GM18517 (cell line): ENCODE measurements at regions not wholly inside any gene's neighbourhood (a gene's known extent, or its start where the extent isn't known, plus 50 kb on each side); places are given as distances from the start of the nearest gene placed in this dataset.
"Not testable (repeated sequence)": the region's sequence is repeated elsewhere in the genome, so short reads cannot be mapped to it uniquely, and the experiment has no call there.

Experiments used
- ATAC-seq: cut with Tn5 transposase; IDR thresholded peaks from one replicate; pipeline ENCODE4 v1.9.1; 2021; ENCODE audit warnings: mild to moderate bottlenecking, moderate library complexity; ENCODE audit not compliant: unreplicated experiment

DNA sequence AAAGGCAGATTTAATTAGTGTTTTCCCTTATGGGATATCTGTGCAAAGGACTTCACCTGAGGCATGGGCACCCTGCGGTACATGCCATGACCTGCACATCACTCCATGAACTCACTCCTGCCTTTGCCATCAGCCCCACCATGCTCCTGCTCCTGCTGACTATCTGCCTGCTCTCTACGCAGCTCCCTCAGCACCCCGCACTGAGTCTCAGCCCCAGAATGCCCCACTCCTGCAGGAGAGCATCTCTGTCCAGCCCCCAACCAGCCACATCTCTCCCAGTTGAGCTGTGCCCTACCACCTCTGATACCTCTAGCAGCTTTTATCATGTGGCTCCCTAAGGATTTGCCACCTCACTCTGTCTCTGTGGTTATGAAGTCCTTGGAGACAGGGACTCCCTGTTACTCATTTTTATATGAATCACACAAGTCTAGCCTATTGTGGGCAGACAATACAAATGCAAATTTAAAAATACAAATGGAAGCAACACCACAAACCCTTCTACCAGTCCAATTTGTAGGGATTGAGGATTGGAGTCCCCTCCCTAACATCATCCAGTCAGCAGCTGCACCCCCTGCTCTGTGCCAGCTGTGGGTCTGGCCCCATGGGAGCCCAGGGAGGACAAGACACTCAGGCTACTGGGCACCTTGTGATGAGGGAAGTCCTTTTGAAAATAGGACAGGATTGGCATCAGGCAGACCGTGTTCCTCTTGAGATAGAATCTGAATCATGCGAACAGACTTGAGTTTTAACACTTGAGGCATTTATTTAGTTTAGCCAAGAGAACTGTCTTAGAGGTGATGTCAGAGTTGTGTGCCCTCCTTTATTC lies 689.6 kb upstream of the HS6ST1 start:
- ATAC-seq, result no peak

DNA sequence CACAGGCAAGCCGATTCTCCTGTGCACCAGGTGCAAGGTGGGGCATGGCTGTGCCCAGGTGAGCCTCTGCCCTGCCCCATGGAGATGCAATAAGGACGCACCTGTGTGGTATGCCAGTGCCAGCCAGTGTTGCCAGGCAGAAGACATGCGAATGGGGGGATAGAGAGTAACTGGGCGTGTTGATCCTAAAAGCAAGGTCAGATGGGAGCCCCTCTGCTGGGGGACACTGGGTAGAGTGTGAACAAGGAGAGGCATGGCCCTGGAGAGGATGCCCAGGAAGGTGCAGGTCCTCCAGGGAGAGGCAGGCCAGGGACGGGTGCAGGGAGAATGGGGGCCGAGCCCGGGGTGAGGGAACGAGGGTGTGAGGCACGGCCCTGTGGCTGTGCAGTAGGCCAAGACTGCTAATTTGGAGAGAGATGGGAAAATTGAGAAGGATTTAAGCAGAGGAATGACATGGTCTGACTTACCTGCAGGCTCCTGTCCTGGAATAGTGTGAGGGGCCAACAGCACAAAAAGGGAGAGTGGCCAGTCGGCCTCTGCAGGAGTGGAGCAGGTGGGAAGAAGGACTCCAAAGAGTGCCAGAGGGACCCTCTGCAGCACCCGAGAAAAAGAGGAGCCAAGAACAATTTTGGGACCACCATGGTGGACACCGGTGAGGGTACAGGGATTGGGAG lies 690.4 kb upstream of the HS6ST1 start:
- no peak for ATAC-seq

DNA sequence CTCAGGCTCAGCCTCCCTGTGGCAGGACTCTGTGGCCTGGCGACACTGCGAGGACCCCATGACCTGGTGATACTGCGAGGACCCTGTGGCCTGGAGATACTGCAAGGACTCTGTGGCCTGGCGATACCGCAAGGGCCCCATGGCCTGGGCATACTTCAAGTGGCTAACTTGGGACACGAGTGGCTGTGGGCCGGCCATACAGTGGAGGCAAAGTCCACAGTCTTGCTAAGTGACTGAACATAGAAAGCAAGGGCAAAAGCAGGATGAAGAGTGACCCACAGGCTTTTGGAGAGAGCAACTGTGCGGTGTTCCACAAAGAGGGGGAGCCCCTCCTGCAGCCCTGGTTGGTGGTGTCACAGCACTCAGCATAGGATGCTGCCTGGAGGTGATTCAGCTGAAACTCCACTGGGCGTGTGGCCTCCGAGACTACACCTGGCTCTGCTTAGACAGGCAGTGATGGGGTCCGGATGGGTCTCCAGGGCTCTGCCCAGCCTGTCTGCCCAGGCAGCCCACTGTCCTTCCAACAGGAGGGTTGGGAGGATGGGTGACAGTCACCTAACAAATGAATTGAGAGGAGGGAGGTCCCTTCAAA lies 691.0 kb upstream of the HS6ST1 start:
- ATAC-seq, result no peak

DNA sequence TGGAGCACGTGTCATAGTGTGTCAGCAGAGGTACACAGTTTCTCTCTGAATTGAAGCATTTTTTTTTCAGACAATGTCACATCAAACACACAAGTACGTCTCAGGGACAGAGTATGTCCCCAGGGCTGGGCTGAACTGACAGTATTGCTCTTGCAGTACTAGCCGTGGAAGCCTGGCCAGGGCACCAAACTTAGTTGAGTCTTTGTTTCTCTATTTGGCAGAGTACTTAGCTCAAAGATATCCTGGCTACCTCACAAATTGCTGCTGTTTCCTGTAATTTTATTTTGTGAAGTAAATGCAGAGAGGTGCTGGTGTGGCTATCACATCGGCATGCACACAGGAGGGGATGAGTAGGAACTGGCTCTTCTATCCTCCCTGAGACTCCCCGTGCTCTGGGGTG lies 691.6 kb upstream of the HS6ST1 start:
- ATAC-seq, result no peak

DNA sequence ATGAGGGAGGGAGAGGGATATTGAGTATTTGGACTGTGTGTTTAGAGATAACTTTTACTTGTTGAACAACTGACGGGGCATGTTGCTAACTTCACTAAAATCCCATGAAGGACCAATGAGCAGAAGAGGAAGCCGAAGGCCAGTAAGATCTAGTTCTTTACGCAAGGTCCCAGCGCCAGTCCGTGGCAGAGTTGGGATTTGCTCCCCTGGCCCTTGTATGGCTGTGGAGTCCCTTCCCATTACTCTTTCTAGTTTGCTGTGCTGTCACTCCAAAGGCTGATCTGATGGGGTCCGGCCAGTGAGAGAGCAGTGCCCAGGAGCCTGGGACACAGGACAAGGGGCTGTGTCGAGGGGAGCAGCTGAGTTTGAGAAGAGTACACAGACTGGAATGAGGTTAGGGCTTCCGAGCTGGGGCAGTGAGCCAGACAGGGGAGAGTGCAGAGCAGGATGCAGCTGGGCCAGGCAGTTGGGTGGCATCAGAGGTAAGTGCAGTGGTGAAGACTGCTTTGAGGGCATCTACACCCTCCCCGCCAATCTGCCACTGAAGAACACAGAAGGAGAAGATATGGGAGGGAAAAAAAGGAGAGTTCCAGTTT lies 692.9 kb upstream of the HS6ST1 start:
- no peak for ATAC-seq

DNA sequence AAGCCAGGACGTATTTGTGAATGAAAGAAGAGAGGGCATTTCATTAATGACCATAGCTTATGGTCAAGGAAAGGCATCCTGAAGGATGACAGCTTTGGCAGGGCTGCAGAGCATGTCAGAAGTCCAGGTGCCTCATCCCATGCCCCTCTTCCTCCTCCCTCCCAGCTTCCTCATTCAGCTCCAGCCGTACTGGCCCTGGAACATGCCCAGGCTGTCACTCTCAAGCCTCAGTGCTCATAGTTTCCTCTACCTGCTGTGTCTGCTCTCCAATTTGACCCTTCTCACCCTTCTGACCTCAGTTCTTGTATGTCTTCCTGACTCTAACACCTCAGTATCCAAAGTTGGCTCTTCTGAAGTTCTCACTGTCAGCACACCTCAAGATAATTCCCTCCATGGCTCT lies 695.8 kb upstream of the HS6ST1 start:
- no peak for ATAC-seq

DNA sequence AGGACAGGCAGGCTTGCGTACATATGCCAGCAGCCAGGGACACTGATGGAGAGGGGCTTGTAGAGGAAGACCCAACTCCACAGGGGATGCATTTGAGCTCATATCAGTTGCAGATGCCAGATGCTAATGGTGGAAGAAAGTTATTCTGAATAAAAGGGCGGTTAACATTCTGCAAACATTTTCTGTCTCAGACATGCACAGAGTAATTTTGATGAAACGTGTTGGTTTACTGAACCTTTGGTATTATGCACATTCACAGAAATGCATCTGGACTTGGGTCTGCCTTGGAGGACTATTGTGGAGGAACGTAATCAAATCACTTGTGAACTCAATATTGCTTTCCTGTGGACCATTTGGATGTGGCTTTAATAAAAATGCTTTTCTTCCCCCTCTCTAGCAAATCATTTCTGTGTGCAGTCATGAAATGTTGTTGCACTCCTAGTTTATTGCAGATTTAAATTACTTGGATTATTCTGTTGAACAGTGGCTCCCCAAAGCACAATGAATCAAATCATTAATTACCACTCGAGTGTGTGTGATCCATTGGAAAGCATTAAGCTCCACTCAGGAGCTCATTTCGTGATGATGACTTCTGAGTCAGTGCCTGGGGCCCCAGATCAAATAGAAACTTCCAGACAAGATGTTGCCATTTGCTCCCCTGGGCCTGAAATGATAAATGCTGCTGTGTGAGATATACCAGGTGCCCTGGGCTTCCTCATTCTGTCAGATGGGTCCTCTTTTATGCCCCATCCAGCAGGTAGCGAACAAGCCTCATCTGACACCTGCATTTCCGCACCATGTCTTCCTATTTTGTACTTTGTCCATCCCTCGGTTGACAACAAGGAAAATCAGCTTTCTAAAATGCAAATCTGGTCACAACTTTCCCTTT lies 697.0 kb upstream of the HS6ST1 start:
- ATAC-seq, result no peak

DNA sequence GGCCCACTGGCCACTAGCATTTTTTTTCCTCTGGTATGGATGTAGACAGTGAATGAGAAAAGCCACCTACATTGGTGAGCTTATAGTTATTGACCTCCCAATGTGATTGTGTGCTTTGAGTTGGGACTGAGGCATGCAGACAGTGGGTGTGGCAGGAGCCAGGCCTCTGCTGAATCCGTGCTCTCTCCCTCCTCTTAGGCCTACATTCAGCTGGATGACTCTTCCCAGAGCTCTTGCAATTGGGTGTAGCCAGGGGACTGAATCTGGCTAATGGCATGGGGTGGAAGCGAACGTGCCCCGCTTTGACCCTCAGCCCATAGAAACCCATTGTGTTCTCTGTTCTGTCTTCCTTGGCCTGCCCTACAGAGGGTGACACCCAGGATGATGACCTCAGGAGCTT lies 698.3 kb upstream of the HS6ST1 start:
- ATAC-seq, result no peak

DNA sequence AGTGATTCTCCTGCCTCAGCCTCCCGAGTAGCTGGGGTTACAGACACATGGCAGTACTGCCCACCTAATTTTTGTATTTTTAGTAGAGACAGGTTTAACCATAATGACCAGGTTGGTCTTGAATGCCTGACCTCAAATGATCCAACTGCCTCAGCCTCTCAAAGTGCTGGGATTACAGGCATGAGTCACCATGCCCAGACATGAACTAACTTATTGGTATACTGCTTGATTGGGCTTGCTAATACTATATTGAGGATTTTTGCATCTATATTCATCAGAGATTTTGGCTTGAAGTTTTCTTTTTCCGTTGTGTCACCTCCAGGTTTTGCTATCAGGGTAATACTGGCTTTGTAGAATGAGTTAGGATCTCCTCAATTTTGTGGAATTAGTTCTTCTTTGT lies 706.1 kb upstream of the HS6ST1 start:
- ATAC-seq, result no peak

DNA sequence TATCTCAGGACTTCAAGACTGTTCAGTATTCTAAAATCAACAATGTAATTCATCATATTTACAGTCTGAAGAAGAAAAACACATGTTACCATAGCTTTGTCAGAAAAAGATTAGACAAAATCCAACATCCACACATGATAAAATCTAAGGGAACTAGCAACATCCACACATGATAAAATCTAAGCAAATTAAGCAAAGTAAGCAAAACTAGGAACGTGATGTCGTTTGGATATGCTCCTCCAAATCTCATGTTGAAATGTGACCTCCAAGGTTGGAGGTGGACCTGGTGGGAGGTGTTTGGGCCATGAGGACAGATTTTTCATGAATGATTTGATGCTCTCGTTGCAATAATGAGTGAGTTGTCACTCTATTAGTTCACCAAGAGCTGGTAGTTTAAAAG lies 717.3 kb upstream of the HS6ST1 start:
- no peak for ATAC-seq

DNA sequence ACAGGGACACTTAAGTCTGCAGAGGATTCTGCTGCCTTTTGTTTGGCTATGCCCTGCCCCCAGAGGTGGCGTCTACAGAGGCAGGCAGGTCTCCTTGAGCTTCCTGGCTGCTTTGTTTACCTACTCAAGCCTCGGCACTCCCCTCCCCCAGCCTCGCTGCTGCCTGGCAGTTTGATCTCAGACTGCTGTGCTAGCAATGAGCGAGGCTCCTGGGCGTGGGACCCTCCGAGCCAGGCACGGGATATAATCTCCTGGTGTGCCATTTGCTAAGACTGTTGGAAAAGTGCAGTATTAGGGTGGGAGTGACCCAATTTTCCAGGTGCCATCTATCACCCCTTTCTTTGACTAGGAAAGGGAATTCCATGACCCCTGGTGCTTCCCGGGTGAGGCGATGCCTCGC lies 725.0 kb upstream of the HS6ST1 start:
- ATAC-seq, result not testable (repeated sequence)

DNA sequence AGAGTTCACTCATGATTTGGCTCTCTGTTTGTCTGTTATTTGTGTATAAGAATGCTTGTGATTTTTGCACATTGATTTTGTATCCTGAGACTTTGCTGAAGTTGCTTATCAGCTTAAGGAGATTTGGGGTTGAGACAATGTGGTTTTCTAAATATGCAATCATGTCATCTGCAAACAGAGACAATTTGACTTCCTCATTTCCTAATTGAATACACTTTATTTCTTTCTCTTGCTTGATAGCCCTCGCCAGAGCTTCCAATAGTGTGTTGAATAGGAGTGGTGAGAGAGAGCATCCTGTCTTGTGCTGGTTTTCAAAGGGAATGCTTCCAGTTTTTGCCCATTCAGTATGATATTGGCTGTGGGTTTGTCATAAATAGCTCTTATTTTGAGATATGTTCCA lies 727.8 kb upstream of the HS6ST1 start:
- not testable (repeated sequence) for ATAC-seq

DNA sequence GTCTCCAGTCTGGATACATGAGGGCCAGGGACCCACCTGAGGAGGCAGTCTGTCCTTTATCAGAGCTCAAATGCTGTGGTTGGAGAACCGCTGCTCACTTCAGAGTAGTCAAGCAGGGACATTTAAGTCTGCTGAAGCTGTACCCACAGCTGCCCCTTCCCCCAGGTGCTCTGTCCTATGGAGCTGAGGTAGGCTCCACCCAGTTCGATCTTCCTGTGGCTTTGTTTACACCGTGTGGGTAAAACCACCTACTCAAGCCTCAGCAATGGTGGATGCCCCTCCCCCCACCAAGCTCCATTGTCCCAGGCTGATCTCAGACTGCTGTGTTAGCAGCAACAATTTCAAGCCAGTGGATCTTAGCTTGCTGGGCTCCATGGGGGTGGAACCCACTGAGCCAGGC lies 731.4 kb upstream of the HS6ST1 start:
- no peak for ATAC-seq

DNA sequence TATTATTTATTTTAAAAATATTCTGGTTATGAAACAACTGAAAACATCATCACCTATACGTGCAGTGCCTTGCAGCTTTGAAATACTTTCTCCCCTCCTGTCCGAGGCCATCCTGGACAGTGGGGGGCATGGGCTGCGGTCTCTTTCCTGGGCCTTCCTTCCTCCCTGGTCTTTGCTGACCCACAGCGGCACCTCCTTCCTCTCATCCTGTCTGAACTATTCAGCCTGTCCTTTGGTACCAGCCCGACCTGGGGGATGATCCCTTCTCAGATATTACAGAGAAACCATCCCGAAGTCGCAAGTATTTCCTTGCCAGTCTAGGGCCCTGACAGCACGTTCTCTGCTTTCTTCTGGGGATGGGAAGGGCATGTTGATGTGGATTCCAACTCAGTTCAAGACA lies 736.6 kb upstream of the HS6ST1 start:
- ATAC-seq, result no peak

DNA sequence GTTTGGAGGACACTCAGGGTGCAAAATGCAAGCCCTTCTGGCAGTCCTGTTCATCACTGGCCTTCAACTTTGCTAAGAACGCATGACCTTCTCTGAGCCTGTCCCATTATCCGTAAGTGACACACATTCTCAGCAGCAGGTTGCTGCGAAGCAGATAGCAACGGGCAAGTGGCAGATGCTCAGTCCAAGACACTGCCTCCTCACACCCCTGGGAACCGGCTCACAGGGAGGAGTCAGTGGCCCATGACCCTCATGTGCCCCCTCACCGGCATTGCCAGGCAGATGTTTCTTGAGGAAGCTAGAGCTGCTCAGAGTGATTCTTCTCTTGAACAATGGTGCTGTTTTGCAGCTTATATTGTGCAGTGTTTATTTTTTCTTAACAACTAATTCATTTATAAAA lies 737.2 kb upstream of the HS6ST1 start:
- ATAC-seq, result no peak

DNA sequence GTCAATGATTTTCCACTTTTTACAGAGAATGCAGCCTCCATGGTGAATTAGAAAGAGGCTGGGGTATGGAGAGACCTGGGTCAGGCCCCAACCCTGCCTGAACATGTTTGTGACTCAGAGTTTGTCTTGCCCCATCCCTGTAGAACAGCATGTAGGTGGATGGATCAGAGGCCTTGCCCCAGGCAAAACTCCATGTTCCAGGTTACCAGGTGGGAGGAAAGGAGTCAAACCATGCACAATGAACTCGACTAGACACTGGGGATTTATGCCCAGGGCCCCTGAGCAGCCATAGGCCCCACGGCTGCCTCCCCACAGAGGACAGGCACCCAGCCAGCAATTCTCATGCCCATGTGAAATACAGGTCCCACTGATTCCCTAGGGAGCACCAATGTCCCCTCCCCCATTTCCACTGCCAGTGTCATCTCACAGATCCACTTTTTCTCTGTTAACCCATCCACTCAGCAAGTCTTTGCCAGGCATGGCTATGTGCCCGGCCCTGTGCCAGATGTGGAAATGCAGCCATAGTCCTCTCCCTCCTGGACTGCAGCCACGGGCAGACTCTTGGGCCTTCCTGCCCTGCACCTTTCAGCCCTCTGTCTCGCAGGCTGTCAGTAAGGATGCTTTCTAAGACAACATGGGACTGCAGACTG lies 737.8 kb upstream of the HS6ST1 start:
- no peak for ATAC-seq

DNA sequence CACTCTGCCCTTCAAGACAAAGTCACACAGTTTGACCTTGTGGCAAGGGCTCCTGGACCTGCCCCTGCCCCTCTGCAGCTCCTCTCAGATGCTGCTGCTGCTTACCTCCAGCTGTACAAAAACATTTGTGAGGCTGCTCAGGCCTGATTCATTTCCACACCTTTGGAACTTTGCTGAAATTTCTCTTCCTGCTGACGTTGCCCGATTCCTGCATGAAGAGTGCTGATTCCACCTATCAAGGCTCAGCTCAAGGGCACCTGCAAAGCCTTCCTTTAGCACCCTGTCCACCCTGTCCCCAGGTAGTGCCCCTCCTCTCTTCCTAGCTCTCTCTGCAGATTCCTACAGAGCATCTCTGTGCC lies 738.3 kb upstream of the HS6ST1 start:
- no peak for ATAC-seq

DNA sequence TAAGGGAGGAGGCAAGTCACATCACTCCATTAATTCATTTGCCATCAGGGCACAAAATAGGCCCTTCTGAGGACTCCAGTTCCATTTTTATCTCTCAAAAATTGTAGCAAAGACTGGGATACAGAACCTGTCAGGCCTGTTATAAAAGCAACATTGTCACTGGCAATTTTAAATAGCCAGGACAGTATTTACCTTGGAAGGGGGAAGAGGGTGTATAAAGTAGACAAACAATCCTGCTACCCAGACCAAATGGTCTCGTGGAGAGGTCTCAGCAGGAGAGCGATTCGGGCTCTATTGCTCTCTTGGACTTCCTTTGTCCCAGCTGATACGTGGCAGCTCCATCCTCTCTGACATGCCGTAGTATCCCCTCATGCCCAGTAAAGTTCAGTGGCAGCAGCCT lies 740.3 kb upstream of the HS6ST1 start:
- no peak for ATAC-seq

DNA sequence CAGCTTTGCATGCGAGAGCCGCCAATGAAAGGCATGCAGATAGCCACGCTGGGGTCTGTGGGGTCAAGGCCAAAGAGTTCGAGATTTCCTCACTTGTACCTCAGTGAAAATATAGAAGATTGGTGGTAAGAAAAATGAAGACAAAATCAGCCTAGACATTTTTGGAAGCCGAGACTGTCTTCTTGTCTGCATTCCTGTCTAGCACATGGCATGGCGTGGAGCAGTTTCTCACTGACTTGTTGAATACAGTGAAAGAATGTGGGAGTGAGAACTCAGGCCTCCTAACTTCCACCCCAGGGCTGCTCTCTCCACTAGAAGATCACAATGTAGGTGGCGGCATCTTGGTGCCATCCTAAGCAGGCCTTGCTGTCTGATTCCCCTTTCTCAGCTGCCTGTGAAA lies 740.8 kb upstream of the HS6ST1 start:
- ATAC-seq, result no peak

DNA sequence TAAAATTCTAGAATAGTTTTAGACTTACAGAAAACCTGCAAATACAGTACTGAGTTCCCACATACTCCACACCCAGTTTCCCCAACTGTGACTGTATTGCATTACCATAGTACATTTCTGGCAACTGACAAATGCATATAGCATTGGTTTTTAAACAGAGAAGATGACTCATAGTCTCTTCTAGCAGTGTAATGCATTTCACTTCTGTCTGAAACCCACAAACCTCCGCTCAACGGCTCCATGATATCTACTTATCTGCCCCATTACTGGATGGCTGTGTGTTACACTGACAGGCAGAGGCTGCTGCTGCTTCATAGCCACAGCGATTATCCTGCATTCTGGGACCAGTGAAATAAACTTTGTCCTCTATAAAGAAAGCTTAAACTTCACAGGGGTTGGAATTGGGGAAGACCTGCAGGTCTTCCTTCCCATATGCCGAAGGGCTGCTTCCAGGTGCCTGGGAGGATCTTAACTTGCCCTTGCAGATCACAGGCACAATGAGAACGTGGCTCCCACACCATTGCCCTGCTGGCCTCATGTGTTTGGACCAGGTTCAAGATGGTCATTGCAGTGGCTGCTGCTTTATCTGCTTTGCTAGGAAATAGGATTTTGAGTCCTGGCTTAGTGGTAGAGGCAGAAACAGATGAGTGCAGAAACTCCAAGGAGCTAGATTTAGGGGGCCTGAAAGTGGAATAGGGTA lies 742.6 kb upstream of the HS6ST1 start:
- no peak for ATAC-seq
